Right atrium auricular region (tissue), 2 donors: ENCODE measurements at regions not wholly inside any gene's neighbourhood (a gene's known extent, or its start where the extent isn't known, plus 50 kb on each side); places are given as distances from the start of the nearest gene placed in this dataset.

Source experiments
- DNase-seq: peaks from one replicate; pipeline ENCODE4 v3.0.0-alpha.2; 2019; ENCODE audit warnings: low spot score
- H3K27ac ChIP-seq, 2 donors: fragments of 200-600 bp; sonication (generic); 1 replicate in 1 of 2; 2 replicates in 1 of 2; pipeline ENCODE4 v1.5.1; 2016 to 2019
- H3K27me3 ChIP-seq, 2 donors: fragments of 200-600 bp; sonication (generic); one replicate each; pipeline versions ENCODE4 v1.5.1 to v1.6.0; 2017 to 2019
- H3K36me3 ChIP-seq: fragments of 200-600 bp; sonication (generic); one replicate; pipeline ENCODE4 v1.5.1; 2016
- H3K4me1 ChIP-seq, 2 donors: fragments of 200-600 bp; sonication (generic); one replicate each; pipeline versions ENCODE4 v1.5.1 to v1.6.0; 2017 to 2019
- H3K4me3 ChIP-seq, 2 donors: fragments of 200-600 bp; sonication (generic); 1 replicate in 1 of 2; 2 replicates in 1 of 2; pipeline ENCODE4 v1.5.1; 2017 to 2019; ENCODE audit warnings: mild to moderate bottlenecking in 1 of 2, moderate library complexity in 1 of 2
- H3K9me3 ChIP-seq, 2 donors: fragments of 200-600 bp; sonication (generic); one replicate each; pipeline ENCODE4 v1.5.1; 2019
- CTCF ChIP-seq, 2 donors: fragments of 200-600 bp; sonication (generic); IDR thresholded peaks; one replicate each; pipeline ENCODE4 v1.5.1; 2019; ENCODE audit warnings: antibody characterized with exemption in 2 of 2

DNA sequence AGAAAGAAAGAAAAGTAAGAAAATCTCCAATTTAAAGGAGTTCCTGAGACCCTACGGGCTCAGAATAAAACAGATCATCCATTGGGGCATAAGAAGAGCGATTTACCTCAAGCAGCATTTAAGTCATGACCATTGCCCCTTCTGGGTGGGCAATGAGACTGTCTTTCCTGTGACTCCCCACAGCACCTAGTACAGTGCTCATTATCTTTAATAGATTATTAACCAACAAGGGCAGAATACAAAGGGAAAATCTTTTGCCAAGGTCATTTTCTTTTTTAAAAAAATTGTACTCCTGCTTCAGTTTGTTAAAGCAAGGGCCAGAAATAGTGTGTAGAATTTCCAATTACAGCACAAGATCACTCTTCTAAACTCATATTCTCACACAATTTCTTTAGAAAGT, 443.3 kb upstream of the AGTR1 start:
- Histone ChIP-seq H3K27me3 (no peaks in the 10 kb centered on the region), H3K27ac (no peak overlapping the region), H3K4me3 (no peak overlapping the region), H3K36me3 (no peaks in the 10 kb centered on the region), H3K9me3 (no peaks in the 10 kb centered on the region), H3K4me1 (no peaks in the 10 kb centered on the region)
- TF ChIP-seq CTCF (IDR thresholded peaks at IDR 0.05), result no peak
- no peak for DNase-seq

DNA sequence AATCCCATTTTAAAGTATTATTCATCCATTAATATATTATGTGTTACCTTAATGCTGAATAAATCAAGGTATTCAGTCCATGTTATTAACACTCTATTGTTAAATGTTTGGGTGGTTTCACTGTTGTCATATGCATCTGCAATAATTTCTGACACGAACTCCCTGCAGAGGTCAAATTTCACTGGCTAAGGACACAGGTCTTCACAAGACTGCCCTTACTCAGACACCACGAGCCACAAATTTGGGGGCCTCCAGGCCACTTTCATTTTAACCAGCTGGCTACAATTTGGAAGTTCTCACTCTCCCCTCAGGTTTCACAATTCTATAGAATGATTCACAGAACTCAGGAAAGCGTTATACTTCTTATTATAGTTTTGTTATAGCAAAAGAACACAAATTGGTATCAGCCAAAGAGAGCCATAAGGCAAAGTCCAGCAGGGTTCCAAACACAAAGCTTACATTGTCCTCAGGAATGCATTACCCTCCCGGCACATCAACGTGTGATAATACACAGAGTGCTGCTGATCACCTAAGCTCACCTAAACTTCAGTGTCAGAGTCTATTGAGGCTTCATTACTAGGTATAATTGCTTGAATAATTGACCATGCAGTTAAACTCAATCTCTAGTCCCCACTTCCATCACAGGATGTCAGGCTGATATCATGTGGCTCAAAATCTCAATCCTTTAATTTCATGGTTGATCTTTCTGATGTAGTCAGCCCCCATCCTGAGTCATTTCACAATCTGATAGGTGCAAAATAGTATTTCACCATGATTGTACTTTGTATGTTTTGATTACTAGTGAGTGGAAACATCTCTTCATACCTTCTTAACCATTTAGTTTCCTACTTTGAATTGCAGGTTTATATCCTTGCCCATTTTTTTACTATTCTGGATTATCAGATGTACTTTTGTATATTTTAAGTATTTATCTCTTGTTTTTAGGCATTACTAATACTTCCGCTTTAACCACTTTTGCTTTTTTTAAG, 441.4 kb upstream of the AGTR1 start:
- H3K27me3 ChIP-seq, result no peaks in the 10 kb centered on the region
- H3K36me3 ChIP-seq, result no peaks in the 10 kb centered on the region
- H3K9me3 ChIP-seq, result no peaks in the 10 kb centered on the region
- no peak overlapping the region for H3K4me3 ChIP-seq
- no peak for TF ChIP-seq CTCF (IDR thresholded peaks at IDR 0.05)
- H3K27ac ChIP-seq, result no peak overlapping the region
- DNase-seq, result no peak
- H3K4me1 ChIP-seq, result no peaks in the 10 kb centered on the region

GRCh38 chr3:148262980-148263379, 434.7 kb upstream of the AGTR1 start:
- Histone ChIP-seq H3K9me3 (no peaks in the 10 kb centered on the region), H3K27me3 (no peaks in the 10 kb centered on the region), H3K4me1 (no peaks in the 10 kb centered on the region), H3K36me3 (no peaks in the 10 kb centered on the region), H3K4me3 (no peak overlapping the region), H3K27ac (no peak overlapping the region)
- DNase-seq, result no peak
- TF ChIP-seq CTCF (IDR thresholded peaks at IDR 0.05), result no peak

DNA sequence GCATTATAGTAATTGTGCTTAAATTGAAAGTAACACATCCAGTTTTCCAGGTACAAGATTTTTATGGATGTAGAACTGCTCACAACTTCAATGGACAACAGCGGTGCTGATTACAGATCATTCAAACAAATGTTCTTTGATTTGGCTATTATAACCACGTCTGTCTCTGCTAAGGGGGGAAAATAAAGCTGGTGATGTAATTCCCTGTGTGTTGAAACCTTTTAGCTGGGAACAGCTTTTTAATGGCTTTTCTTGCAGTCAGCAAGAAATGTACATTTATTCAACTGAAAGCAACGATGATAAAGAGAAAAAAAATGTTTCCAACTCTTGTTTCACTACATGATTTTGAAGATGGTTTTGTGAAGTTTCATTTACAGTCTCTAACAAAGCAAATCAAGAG, 431.9 kb upstream of the AGTR1 start:
- no peak for TF ChIP-seq CTCF (IDR thresholded peaks at IDR 0.05)
- Histone ChIP-seq H3K27ac (no peak overlapping the region), H3K27me3 (no peaks in the 10 kb centered on the region), H3K4me3 (no peak overlapping the region), H3K36me3 (no peaks in the 10 kb centered on the region), H3K4me1 (no peaks in the 10 kb centered on the region), H3K9me3 (no peaks in the 10 kb centered on the region)
- no peak for DNase-seq

- no peaks in the 10 kb centered on the region for H3K27me3 ChIP-seq
- H3K4me3 ChIP-seq, result no peak overlapping the region
- H3K9me3 ChIP-seq, result no peaks in the 10 kb centered on the region
- DNase-seq, result no peak
- no peaks in the 10 kb centered on the region for H3K4me1 ChIP-seq
- H3K27ac ChIP-seq, result no peak overlapping the region
- TF ChIP-seq CTCF (IDR thresholded peaks at IDR 0.05), result no peak
- no peaks in the 10 kb centered on the region for H3K36me3 ChIP-seq
Measured at GRCh38 chr3:148266341-148266740, 431.4 kb upstream of the AGTR1 start.
